Aorta (tissue), 5 donors: ENCODE measurements at regions not wholly inside any gene's neighbourhood (a gene's known extent, or its start where the extent isn't known, plus 50 kb on each side); places are given as distances from the start of the nearest gene placed in this dataset.
"Not testable (repeated sequence)": the region's sequence is repeated elsewhere in the genome, so short reads cannot be mapped to it uniquely, and the experiment has no call there.

Source experiments
- ATAC-seq: fragments of 200-7000 bp; cut with Tn5 transposase; one replicate; pipeline ENCODE4 v1.9.1; 2022; ENCODE audit warnings: moderate library complexity; ENCODE audit not compliant: low FRiP score
- DNase-seq, 2 donors: peaks; one replicate each; pipeline ENCODE4 v3.0.0-alpha.2; 2020
- H3K27ac ChIP-seq, 2 donors: one replicate each; pipeline ENCODE4 v1.5.1; 2013; ENCODE audit warnings: low read length in 2 of 2, mild to moderate bottlenecking in 2 of 2, moderate library complexity in 2 of 2, control low read depth in 1 of 2, inconsistent platforms in 1 of 2, low read depth in 1 of 2
- H3K27me3 ChIP-seq, 2 donors: one replicate each; pipeline ENCODE4 v1.6.1; 2013; ENCODE audit warnings: control low read depth in 1 of 2, low read length in 1 of 2, mild to moderate bottlenecking in 1 of 2, moderate library complexity in 1 of 2; ENCODE audit not compliant: insufficient read depth in 2 of 2, control insufficient read depth in 1 of 2
- H3K36me3 ChIP-seq, 2 donors: one replicate each; pipeline ENCODE4 v1.6.1; 2013; ENCODE audit warnings: control low read depth in 1 of 2, low read length in 1 of 2, mild to moderate bottlenecking in 1 of 2; ENCODE audit not compliant: insufficient read depth in 2 of 2, control insufficient read depth in 1 of 2
- H3K4me1 ChIP-seq, 2 donors: one replicate each; pipeline ENCODE4 v1.6.1; 2013; ENCODE audit warnings: low read length in 2 of 2, control low read depth in 1 of 2, mild to moderate bottlenecking in 1 of 2, moderate library complexity in 1 of 2; ENCODE audit not compliant: insufficient read depth in 2 of 2, control insufficient read depth in 1 of 2
- H3K4me3 ChIP-seq, 2 donors: one replicate each; pipeline ENCODE4 v1.5.1; 2013; ENCODE audit warnings: low read length in 2 of 2, control low read depth in 1 of 2, mild to moderate bottlenecking in 1 of 2
- H3K9me3 ChIP-seq: one replicate; pipeline ENCODE4 v1.6.1; 2013; ENCODE audit warnings: mild to moderate bottlenecking, low read length; ENCODE audit not compliant: control insufficient read depth
- WGBS, 2 donors: extraction: QIAGEN DNeasy Blood & Tissue Kit; methylation state at CpG; one replicate each; pipeline ENCODE4 v1.1.7; 2013; 5-methylcytosine and 5-hydroxymethylcytosine counted together
- intact Hi-C, 2 donors: fragments of 100-400 bp; cut with DNase I; formaldehyde crosslinking; loops; one replicate each; pipeline versions ENCODE4 v1.14.2 to v1.15.0; 2022
- donor health status: healthy with polysubstance abuse.
- donor health status: Bipolar disorder and iron deficiency.
- donor health status: DM: no; HTN: no; CAD: no.
- donor health status: DM: no; HTN: no; CAD: no.
- donor health status: DM: yes; HTN: yes; CAD: no.

- H3K27me3 ChIP-seq, H3K9me3 ChIP-seq, H3K36me3 ChIP-seq, intact Hi-C loops, H3K4me3 ChIP-seq, DNase-seq, H3K27ac ChIP-seq, ATAC-seq, H3K4me1 ChIP-seq: not testable (repeated sequence)
- 77 to 83% methylated on average over 2 of the region's 2 CpGs for WGBS, 2 donors
Measured at GRCh38 chr7:128581825-128582561, 90.1 kb upstream of the GARIN1A start.

GRCh38 chr7:128586715-128587114 is 85.4 kb upstream of the GARIN1A start:
- H3K4me1 ChIP-seq, H3K36me3 ChIP-seq, H3K4me3 ChIP-seq, H3K27me3 ChIP-seq, H3K27ac ChIP-seq, H3K9me3 ChIP-seq, ATAC-seq, intact Hi-C loops, DNase-seq: not testable (repeated sequence)

GRCh38 chr7:128591705-128592104 is 80.4 kb upstream of the GARIN1A start:
- no peak for DNase-seq
- intact Hi-C loops: no loop called here
- Histone ChIP-seq H3K4me3 (no peak overlapping the region), H3K27me3 (no peaks in the 10 kb centered on the region), H3K9me3 (no peaks in the 10 kb centered on the region), H3K36me3 (peaks cover 0 to 3% of the 10 kb centered on the region in 2 donors), H3K27ac (no peak overlapping the region), H3K4me1 (no peaks in the 10 kb centered on the region)
- ATAC-seq: no peak
- WGBS, 2 donors: 88% methylated on average over 5 of the region's 5 CpGs

- H3K27ac ChIP-seq, intact Hi-C loops, H3K4me1 ChIP-seq, H3K4me3 ChIP-seq, H3K9me3 ChIP-seq, H3K36me3 ChIP-seq, H3K27me3 ChIP-seq, DNase-seq, ATAC-seq: not testable (repeated sequence)
- 98 to 100% methylated on average over 2 of the region's 3 CpGs for WGBS, 2 donors
Measured at GRCh38 chr7:128592209-128592608, 79.9 kb upstream of the GARIN1A start.

GRCh38 chr7:128594061-128594460 is 78.0 kb upstream of the GARIN1A start:
- H3K9me3 ChIP-seq, DNase-seq, H3K4me3 ChIP-seq, intact Hi-C loops, ATAC-seq, H3K36me3 ChIP-seq, H3K27ac ChIP-seq, H3K27me3 ChIP-seq, H3K4me1 ChIP-seq: not testable (repeated sequence)
- WGBS, 2 donors: 86 to 88% methylated on average over 6 of the region's 6 CpGs

- H3K27ac ChIP-seq, intact Hi-C loops, H3K4me3 ChIP-seq, DNase-seq, H3K36me3 ChIP-seq, H3K9me3 ChIP-seq, H3K4me1 ChIP-seq, ATAC-seq, H3K27me3 ChIP-seq: not testable (repeated sequence)
- 93 to 94% methylated on average over 8 of the region's 8 CpGs for WGBS, 2 donors
Measured at GRCh38 chr7:128596336-128597128, 75.6 kb upstream of the GARIN1A start.

- H3K27ac ChIP-seq, intact Hi-C loops, DNase-seq, H3K4me3 ChIP-seq, H3K36me3 ChIP-seq, H3K9me3 ChIP-seq, H3K27me3 ChIP-seq, ATAC-seq, H3K4me1 ChIP-seq: not testable (repeated sequence)
- 67 to 69% methylated on average over 5 of the region's 5 CpGs for WGBS, 2 donors
Measured at GRCh38 chr7:128598946-128599345, 73.1 kb upstream of the GARIN1A start.

- ATAC-seq: peak; percentile 76
- 3 to 4% methylated on average over 6 of the region's 6 CpGs for WGBS, 2 donors
- H3K4me3 ChIP-seq, H3K4me1 ChIP-seq, H3K36me3 ChIP-seq, DNase-seq, H3K9me3 ChIP-seq, H3K27me3 ChIP-seq, H3K27ac ChIP-seq, intact Hi-C loops: not testable (repeated sequence)
Measured at GRCh38 chr7:128608678-128609421, 63.2 kb upstream of the GARIN1A start.
